ENCODE measurements at regions not wholly inside any gene's neighbourhood (a gene's known extent, or its start where the extent isn't known, plus 50 kb on each side); places are given as distances from the start of the nearest gene placed in this dataset.
"Not testable (repeated sequence)": the region's sequence is repeated elsewhere in the genome, so short reads cannot be mapped to it uniquely, and the experiment has no call there.

GRCh38 chr13:37290716-37291505, 185.4 kb upstream of the CSNK1A1L start:
- peak; percentile 30 for DNase-seq

GRCh38 chr13:37289212-37289935, 183.9 kb upstream of the CSNK1A1L start:
- DNase-seq = no peak

- no peak for DNase-seq
These were observed 182.7 kb upstream of the CSNK1A1L start for GRCh38 chr13:37288057-37288720.

- DNase-seq = not testable (repeated sequence)
These were observed 174.8 kb upstream of the CSNK1A1L start for GRCh38 chr13:37280231-37280630.

- peak; percentile 84 for DNase-seq
These were observed 172.1 kb upstream of the CSNK1A1L start for GRCh38 chr13:37277435-37278144.

- DNase-seq = peak; percentile 44
These were observed 171.5 kb upstream of the CSNK1A1L start for GRCh38 chr13:37277007-37277406.

GRCh38 chr13:37274569-37275497, 169.4 kb upstream of the CSNK1A1L start:
- peak; percentile 14 for DNase-seq

GRCh38 chr13:37273836-37274235, 168.4 kb upstream of the CSNK1A1L start:
- DNase-seq = no peak

- DNase-seq = peak; percentile 47
These were observed 164.9 kb upstream of the CSNK1A1L start for GRCh38 chr13:37270226-37271001.

- no peak for DNase-seq
These were observed 158.4 kb upstream of the CSNK1A1L start for GRCh38 chr13:37263871-37264270.

- DNase-seq = no peak
These were observed 152.2 kb upstream of the CSNK1A1L start for GRCh38 chr13:37257706-37258105.

- DNase-seq = no peak
These were observed 151.6 kb upstream of the CSNK1A1L start for GRCh38 chr13:37257051-37257450.

- DNase-seq = peak; percentile 11
These were observed 136.3 kb upstream of the CSNK1A1L start for GRCh38 chr13:37241786-37242185.

- DNase-seq = peak; percentile 31
These were observed 124.9 kb upstream of the CSNK1A1L start for GRCh38 chr13:37230346-37230745.

- DNase-seq = no peak
These were observed 124.5 kb upstream of the CSNK1A1L start for GRCh38 chr13:37229931-37230330.

- DNase-seq = peak; percentile 93
These were observed 121.5 kb upstream of the CSNK1A1L start for GRCh38 chr13:37226971-37227370.

- DNase-seq = peak; percentile 86
These were observed 120.1 kb upstream of the CSNK1A1L start for GRCh38 chr13:37225414-37226070.

- DNase-seq = no peak
These were observed 110.9 kb upstream of the CSNK1A1L start for GRCh38 chr13:37216331-37216730.

- DNase-seq = no peak
These were observed 107.4 kb upstream of the CSNK1A1L start for GRCh38 chr13:37212826-37213225.

- no peak for DNase-seq
These were observed 106.0 kb upstream of the CSNK1A1L start for GRCh38 chr13:37211487-37211886.

All from fibroblast of upper back skin (primary cell).